Hepatocyte (in vitro differentiated cells): ENCODE measurements at regions not wholly inside any gene's neighbourhood (a gene's known extent, or its start where the extent isn't known, plus 50 kb on each side); places are given as distances from the start of the nearest gene placed in this dataset.
A peak's percentile ranks its signal among the peaks of the same experiment; 100 is the strongest.

Experiments used
- DNase-seq: peaks from one replicate; pipeline ENCODE4 v3.0.0-alpha.2; 2016; ENCODE audit warnings: low spot score
- H2AFZ ChIP-seq: fragments of 200-600 bp; sonication (generic); 2 replicates; pipeline ENCODE4 v1.6.0; 2016; ENCODE audit warnings: antibody characterized with exemption, mild to moderate bottlenecking
- H3K27ac ChIP-seq: fragments of 200-600 bp; sonication (generic); 2 replicates; pipeline ENCODE4 v1.5.1; 2016; ENCODE audit warnings: mild to moderate bottlenecking
- H3K27me3 ChIP-seq: fragments of 200-600 bp; sonication (generic); 2 replicates; pipeline ENCODE4 v1.6.1; 2016
- H3K36me3 ChIP-seq: fragments of 200-600 bp; sonication (generic); replicated peaks from 2 replicates; pipeline ENCODE4 v1.5.1; 2016; ENCODE audit warnings: low read depth; ENCODE audit not compliant: insufficient read depth
- H3K4me1 ChIP-seq: fragments of 200-600 bp; sonication (generic); 2 replicates; pipeline ENCODE4 v1.5.1; 2016; ENCODE audit warnings: mild to moderate bottlenecking, moderate library complexity; ENCODE audit not compliant: insufficient read depth
- H3K4me2 ChIP-seq: fragments of 200-600 bp; sonication (generic); 2 replicates; pipeline ENCODE4 v1.6.0; 2016
- H3K4me3 ChIP-seq: fragments of 200-600 bp; sonication (generic); 2 replicates; pipeline ENCODE4 v1.5.1; 2016; ENCODE audit warnings: mild to moderate bottlenecking
- H3K79me2 ChIP-seq: fragments of 200-600 bp; sonication (generic); 2 replicates; pipeline ENCODE4 v1.6.0; 2017; ENCODE audit warnings: mild to moderate bottlenecking
- H3K9me2 ChIP-seq: fragments of 200-600 bp; sonication (generic); replicated peaks from 2 replicates; pipeline ENCODE4 v1.6.0; 2017; ENCODE audit warnings: mild to moderate bottlenecking; ENCODE audit not compliant: insufficient read depth
- H3K9me3 ChIP-seq: fragments of 200-600 bp; sonication (generic); 2 replicates; pipeline ENCODE4 v1.5.1; 2016; ENCODE audit warnings: low read depth, mild to moderate bottlenecking
- H4K20me1 ChIP-seq: fragments of 200-600 bp; sonication (generic); 2 replicates; pipeline ENCODE4 v1.6.0; 2016; ENCODE audit warnings: mild to moderate bottlenecking; ENCODE audit not compliant: insufficient read depth, poor library complexity, severe bottlenecking
- CTCF ChIP-seq: fragments of 200-600 bp; sonication (generic); IDR thresholded peaks from 2 replicates; pipeline ENCODE4 v1.5.1; 2016; ENCODE audit warnings: antibody characterized with exemption, mild to moderate bottlenecking; ENCODE audit not compliant: poor library complexity
- EZH2 ChIP-seq: fragments of 200-600 bp; sonication (generic); IDR thresholded peaks from 2 replicates; pipeline ENCODE4 v1.6.1; 2016; ENCODE audit warnings: antibody characterized with exemption, mild to moderate bottlenecking, borderline replicate concordance
- EZH2phosphoT487 ChIP-seq: fragments of 200-600 bp; sonication (generic); IDR thresholded peaks from one replicate; pipeline ENCODE4 v1.6.1; 2018; ENCODE audit warnings: antibody characterized with exemption, mild to moderate bottlenecking, low read depth, moderate library complexity; ENCODE audit not compliant: unreplicated experiment, severe bottlenecking
- WGBS: methylation state at CpG from one replicate; pipeline ENCODE4 v1.1.6; 2016; ENCODE audit warnings: low lambda C conversion rate; ENCODE audit errors: missing lambda C conversion rate; 5-methylcytosine and 5-hydroxymethylcytosine counted together

GRCh38 chr11:105273660-105274280 is 134.2 kb upstream of the CARD18 start:
- TF ChIP-seq CTCF = no peak
- no peak for TF ChIP-seq EZH2phosphoT487
- TF ChIP-seq EZH2 = no peak
- Histone ChIP-seq H3K4me1 (no peaks in the 10 kb centered on the region), H2AFZ (no peak overlapping the region), H3K27me3 (no peaks in the 10 kb centered on the region), H3K4me2 (no peak overlapping the region), H3K36me3 (no peaks in the 10 kb centered on the region), H3K79me2 (no peaks in the 10 kb centered on the region), H3K4me3 (no peak overlapping the region), H3K27ac (no peak overlapping the region), H3K9me3 (no peaks in the 10 kb centered on the region), H3K9me2 (no peaks in the 10 kb centered on the region), H4K20me1 (no peaks in the 10 kb centered on the region)
- 83% methylated on average over 1 of the region's 1 CpG for WGBS
- DNase-seq = no peak

DNA sequence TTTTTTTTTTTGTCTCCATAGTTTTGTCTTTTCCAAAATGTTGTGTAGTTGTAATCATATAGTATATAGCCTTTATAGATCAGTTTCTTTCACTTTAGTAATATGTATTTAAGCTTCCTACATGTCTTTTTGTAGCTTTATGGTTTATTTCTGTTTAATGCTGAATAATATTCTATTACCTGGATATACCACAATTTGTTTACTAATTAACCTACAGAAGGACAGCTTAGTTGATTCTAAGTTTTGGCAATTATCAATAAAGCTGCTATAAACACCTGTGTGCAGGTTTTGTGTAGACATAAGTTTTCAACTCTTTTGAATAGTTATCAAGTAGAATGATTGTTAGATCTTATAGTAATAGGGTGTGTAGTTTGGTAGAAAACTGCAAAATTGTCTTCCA is 130.3 kb upstream of the CARD18 start:
- H3K27ac ChIP-seq = no peak overlapping the region
- no peak for DNase-seq
- no peak overlapping the region for H3K4me3 ChIP-seq
- no peaks in the 10 kb centered on the region for H3K79me2 ChIP-seq
- no peaks in the 10 kb centered on the region for H3K4me1 ChIP-seq
- H3K9me3 ChIP-seq = no peaks in the 10 kb centered on the region
- no peak overlapping the region for H3K4me2 ChIP-seq
- H3K36me3 ChIP-seq = no peaks in the 10 kb centered on the region
- no peaks in the 10 kb centered on the region for H4K20me1 ChIP-seq
- H3K9me2 ChIP-seq = no peaks in the 10 kb centered on the region
- H2AFZ ChIP-seq = no peak overlapping the region
- TF ChIP-seq EZH2phosphoT487 (no peak), EZH2 (no peak), CTCF (no peak)
- no peaks in the 10 kb centered on the region for H3K27me3 ChIP-seq

GRCh38 chr11:105268404-105269062 is 129.0 kb upstream of the CARD18 start:
- Histone ChIP-seq H3K79me2 (no peaks in the 10 kb centered on the region), H3K4me1 (no peaks in the 10 kb centered on the region), H3K36me3 (no peaks in the 10 kb centered on the region), H3K9me3 (no peaks in the 10 kb centered on the region), H3K27me3 (no peaks in the 10 kb centered on the region), H2AFZ (no peak overlapping the region), H4K20me1 (no peaks in the 10 kb centered on the region), H3K4me3 (no peak overlapping the region), H3K4me2 (peak overlapping the region; percentile 8), H3K27ac (no peak overlapping the region), H3K9me2 (no peaks in the 10 kb centered on the region)
- DNase-seq = no peak
- TF ChIP-seq EZH2phosphoT487 (no peak), CTCF (no peak), EZH2 (no peak)
- WGBS = 68% methylated on average over 9 of the region's 9 CpGs
